Neural cell (in vitro differentiated cells): ENCODE measurements at regions not wholly inside any gene's neighbourhood (a gene's known extent, or its start where the extent isn't known, plus 50 kb on each side); places are given as distances from the start of the nearest gene placed in this dataset.

Source experiments
- EP300 ChIP-seq: fragments of 450-650 bp; conservative IDR thresholded peaks from 2 replicates; pipeline ENCODE4 v1.6.1; 2014; ENCODE audit warnings: antibody characterized with exemption, mild to moderate bottlenecking, moderate library complexity; ENCODE audit not compliant: poor library complexity, severe bottlenecking
- EZH2 ChIP-seq: fragments of 200-600, 300-800 bp; shearing (Covaris generic), sonication (generic); IDR thresholded peaks from 2 replicates; pipeline ENCODE4 v1.6.1; 2014; ENCODE audit warnings: antibody characterized with exemption, low read length, borderline replicate concordance, mild to moderate bottlenecking; ENCODE audit not compliant: insufficient read depth, poor library complexity, severe bottlenecking
- MXI1 ChIP-seq: fragments of 450-650 bp; conservative IDR thresholded peaks from 2 replicates; pipeline ENCODE4 v1.6.1; 2014; ENCODE audit warnings: antibody characterized with exemption, mild to moderate bottlenecking; ENCODE audit not compliant: poor library complexity, severe bottlenecking
- POLR2AphosphoS5 ChIP-seq: IDR thresholded peaks from 2 replicates; pipeline ENCODE4 v1.6.1; 2012
- RAD21 ChIP-seq: fragments of 450-650 bp; conservative IDR thresholded peaks from 2 replicates; pipeline ENCODE4 v1.6.1; 2014; ENCODE audit warnings: antibody characterized with exemption, mild to moderate bottlenecking, moderate library complexity
- SMC3 ChIP-seq: fragments of 450-650 bp; conservative IDR thresholded peaks from 2 replicates; pipeline ENCODE4 v1.6.1; 2014; ENCODE audit warnings: antibody characterized with exemption, mild to moderate bottlenecking, moderate library complexity; ENCODE audit not compliant: poor library complexity
- TAF1 ChIP-seq: IDR thresholded peaks from 2 replicates; pipeline ENCODE4 v1.6.1; 2012; ENCODE audit warnings: low read depth
- TF ChIP-seq, protein P1 (sequence below): fragments of 450-650 bp; IDR thresholded peaks from 2 replicates; pipeline ENCODE4 v1.5.1; 2014; ENCODE audit warnings: antibody characterized with exemption, mild to moderate bottlenecking, moderate library complexity; ENCODE audit not compliant: poor library complexity, severe bottlenecking
- TF ChIP-seq, protein P2 (sequence below): IDR thresholded peaks from 2 replicates; pipeline ENCODE4 v1.6.1; 2012; ENCODE audit warnings: borderline replicate concordance

- TF ChIP-seq RAD21 (no peak), EP300 (no peak), POLR2AphosphoS5 (no peak), SMC3 (no peak), EZH2 (no peak), TAF1 (no peak), MXI1 (no peak)
- TF ChIP-seq, protein P1, sequence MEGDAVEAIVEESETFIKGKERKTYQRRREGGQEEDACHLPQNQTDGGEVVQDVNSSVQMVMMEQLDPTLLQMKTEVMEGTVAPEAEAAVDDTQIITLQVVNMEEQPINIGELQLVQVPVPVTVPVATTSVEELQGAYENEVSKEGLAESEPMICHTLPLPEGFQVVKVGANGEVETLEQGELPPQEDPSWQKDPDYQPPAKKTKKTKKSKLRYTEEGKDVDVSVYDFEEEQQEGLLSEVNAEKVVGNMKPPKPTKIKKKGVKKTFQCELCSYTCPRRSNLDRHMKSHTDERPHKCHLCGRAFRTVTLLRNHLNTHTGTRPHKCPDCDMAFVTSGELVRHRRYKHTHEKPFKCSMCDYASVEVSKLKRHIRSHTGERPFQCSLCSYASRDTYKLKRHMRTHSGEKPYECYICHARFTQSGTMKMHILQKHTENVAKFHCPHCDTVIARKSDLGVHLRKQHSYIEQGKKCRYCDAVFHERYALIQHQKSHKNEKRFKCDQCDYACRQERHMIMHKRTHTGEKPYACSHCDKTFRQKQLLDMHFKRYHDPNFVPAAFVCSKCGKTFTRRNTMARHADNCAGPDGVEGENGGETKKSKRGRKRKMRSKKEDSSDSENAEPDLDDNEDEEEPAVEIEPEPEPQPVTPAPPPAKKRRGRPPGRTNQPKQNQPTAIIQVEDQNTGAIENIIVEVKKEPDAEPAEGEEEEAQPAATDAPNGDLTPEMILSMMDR: no peak
- TF ChIP-seq, protein P2, sequence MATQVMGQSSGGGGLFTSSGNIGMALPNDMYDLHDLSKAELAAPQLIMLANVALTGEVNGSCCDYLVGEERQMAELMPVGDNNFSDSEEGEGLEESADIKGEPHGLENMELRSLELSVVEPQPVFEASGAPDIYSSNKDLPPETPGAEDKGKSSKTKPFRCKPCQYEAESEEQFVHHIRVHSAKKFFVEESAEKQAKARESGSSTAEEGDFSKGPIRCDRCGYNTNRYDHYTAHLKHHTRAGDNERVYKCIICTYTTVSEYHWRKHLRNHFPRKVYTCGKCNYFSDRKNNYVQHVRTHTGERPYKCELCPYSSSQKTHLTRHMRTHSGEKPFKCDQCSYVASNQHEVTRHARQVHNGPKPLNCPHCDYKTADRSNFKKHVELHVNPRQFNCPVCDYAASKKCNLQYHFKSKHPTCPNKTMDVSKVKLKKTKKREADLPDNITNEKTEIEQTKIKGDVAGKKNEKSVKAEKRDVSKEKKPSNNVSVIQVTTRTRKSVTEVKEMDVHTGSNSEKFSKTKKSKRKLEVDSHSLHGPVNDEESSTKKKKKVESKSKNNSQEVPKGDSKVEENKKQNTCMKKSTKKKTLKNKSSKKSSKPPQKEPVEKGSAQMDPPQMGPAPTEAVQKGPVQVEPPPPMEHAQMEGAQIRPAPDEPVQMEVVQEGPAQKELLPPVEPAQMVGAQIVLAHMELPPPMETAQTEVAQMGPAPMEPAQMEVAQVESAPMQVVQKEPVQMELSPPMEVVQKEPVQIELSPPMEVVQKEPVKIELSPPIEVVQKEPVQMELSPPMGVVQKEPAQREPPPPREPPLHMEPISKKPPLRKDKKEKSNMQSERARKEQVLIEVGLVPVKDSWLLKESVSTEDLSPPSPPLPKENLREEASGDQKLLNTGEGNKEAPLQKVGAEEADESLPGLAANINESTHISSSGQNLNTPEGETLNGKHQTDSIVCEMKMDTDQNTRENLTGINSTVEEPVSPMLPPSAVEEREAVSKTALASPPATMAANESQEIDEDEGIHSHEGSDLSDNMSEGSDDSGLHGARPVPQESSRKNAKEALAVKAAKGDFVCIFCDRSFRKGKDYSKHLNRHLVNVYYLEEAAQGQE: no peak
These were observed 719.1 kb upstream of the ANO3 start for GRCh38 chr11:25612806-25613205.
